ENCODE measurements at regions not wholly inside any gene's neighbourhood (a gene's known extent, or its start where the extent isn't known, plus 50 kb on each side); places are given as distances from the start of the nearest gene placed in this dataset.

- intact Hi-C loops (cut with micrococcal nuclease; ENCODE audit: unreplicated experiment) = no loop called here
- TF ChIP-seq, protein P1, sequence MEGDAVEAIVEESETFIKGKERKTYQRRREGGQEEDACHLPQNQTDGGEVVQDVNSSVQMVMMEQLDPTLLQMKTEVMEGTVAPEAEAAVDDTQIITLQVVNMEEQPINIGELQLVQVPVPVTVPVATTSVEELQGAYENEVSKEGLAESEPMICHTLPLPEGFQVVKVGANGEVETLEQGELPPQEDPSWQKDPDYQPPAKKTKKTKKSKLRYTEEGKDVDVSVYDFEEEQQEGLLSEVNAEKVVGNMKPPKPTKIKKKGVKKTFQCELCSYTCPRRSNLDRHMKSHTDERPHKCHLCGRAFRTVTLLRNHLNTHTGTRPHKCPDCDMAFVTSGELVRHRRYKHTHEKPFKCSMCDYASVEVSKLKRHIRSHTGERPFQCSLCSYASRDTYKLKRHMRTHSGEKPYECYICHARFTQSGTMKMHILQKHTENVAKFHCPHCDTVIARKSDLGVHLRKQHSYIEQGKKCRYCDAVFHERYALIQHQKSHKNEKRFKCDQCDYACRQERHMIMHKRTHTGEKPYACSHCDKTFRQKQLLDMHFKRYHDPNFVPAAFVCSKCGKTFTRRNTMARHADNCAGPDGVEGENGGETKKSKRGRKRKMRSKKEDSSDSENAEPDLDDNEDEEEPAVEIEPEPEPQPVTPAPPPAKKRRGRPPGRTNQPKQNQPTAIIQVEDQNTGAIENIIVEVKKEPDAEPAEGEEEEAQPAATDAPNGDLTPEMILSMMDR (conservative IDR thresholded peaks at IDR 0.05) = no peak
- TF ChIP-seq EZH2 (IDR thresholded peaks at IDR 0.05; ENCODE audit: low read depth) = no peak
- peaks cover 4% of the 10 kb centered on the region; the same call in 1 of the 2 replicates for H3K27me3 ChIP-seq (ENCODE audit: insufficient read depth, low read depth)
- no peaks in the 10 kb centered on the region for H3K4me1 ChIP-seq (replicated peaks; ENCODE audit: insufficient read depth)
- no peak overlapping the region for H3K4me2 ChIP-seq
- H3K9me2 ChIP-seq (ENCODE audit: insufficient read depth) = peaks cover 6% of the 10 kb centered on the region; the same call in 1 of the 2 replicates
- no peak overlapping the region for H3K27ac ChIP-seq
- no peak for DNase-seq
- no peaks in the 10 kb centered on the region for H3K9me3 ChIP-seq (ENCODE audit: insufficient read depth, low read depth)
- no peaks in the 10 kb centered on the region for H3K79me2 ChIP-seq (ENCODE audit: low read depth)
- H3F3A ChIP-seq (ENCODE audit: insufficient read depth, low read depth) = no peaks in the 10 kb centered on the region
- no TSS peak for BruUV-seq (replicated peaks)
- no peaks in the 10 kb centered on the region for H3K36me3 ChIP-seq (ENCODE audit: low read depth)
- CTCF ChIA-PET = no interaction called here
- POLR2A ChIA-PET (ENCODE audit: unreplicated experiment) = interaction anchor here (0.7 kb wide), 1 partner anchor 1289 kb away, joined by 6 read pairs; no protein-coding TSS in a partner anchor
- H2AFZ ChIP-seq = no peak overlapping the region
- H4K20me1 ChIP-seq (ENCODE audit: insufficient read depth) = no peaks in the 10 kb centered on the region
- no peak overlapping the region for H3K4me3 ChIP-seq
These were observed 433.8 kb upstream of the TOM1L1 start for GRCh38 chr17:54466875-54467274.

GRCh38 chr17:54482843-54483242 is 417.8 kb upstream of the TOM1L1 start:
- intact Hi-C loops (cut with micrococcal nuclease; ENCODE audit: unreplicated experiment) = no loop called here
- Histone ChIP-seq H3K4me1 (replicated peaks; ENCODE audit: insufficient read depth) (no peaks in the 10 kb centered on the region), H3K9me3 (ENCODE audit: insufficient read depth, low read depth) (no peaks in the 10 kb centered on the region), H3K27ac (no peak overlapping the region), H2AFZ (no peak overlapping the region), H3K4me2 (no peak overlapping the region), H3K9me2 (ENCODE audit: insufficient read depth) (no peaks in the 10 kb centered on the region), H3K36me3 (ENCODE audit: low read depth) (no peaks in the 10 kb centered on the region), H3K27me3 (ENCODE audit: insufficient read depth, low read depth) (no peaks in the 10 kb centered on the region), H3K4me3 (no peak overlapping the region), H4K20me1 (ENCODE audit: insufficient read depth) (no peaks in the 10 kb centered on the region), H3F3A (ENCODE audit: insufficient read depth, low read depth) (no peaks in the 10 kb centered on the region), H3K79me2 (ENCODE audit: low read depth) (no peaks in the 10 kb centered on the region)
- ChIA-PET CTCF (no interaction called here), POLR2A (ENCODE audit: unreplicated experiment) (no interaction called here)
- no peak for TF ChIP-seq EZH2 (IDR thresholded peaks at IDR 0.05; ENCODE audit: low read depth)
- TF ChIP-seq, protein P1 (conservative IDR thresholded peaks at IDR 0.05) = no peak
- BruUV-seq (replicated peaks) = no TSS peak
- no peak for DNase-seq

- Histone ChIP-seq H3K27me3 (ENCODE audit: insufficient read depth, low read depth) (0 out of 2 replicates have a peak, but pooled peaks cover 2% of the 10 kb centered on the region), H3K27ac (no peak overlapping the region), H4K20me1 (ENCODE audit: insufficient read depth) (no peaks in the 10 kb centered on the region), H3K9me3 (ENCODE audit: insufficient read depth, low read depth) (no peaks in the 10 kb centered on the region), H3K36me3 (ENCODE audit: low read depth) (no peaks in the 10 kb centered on the region), H3K9me2 (ENCODE audit: insufficient read depth) (no peaks in the 10 kb centered on the region), H3F3A (ENCODE audit: insufficient read depth, low read depth) (no peaks in the 10 kb centered on the region), H3K4me3 (no peak overlapping the region), H2AFZ (no peak overlapping the region), H3K4me1 (replicated peaks; ENCODE audit: insufficient read depth) (no peaks in the 10 kb centered on the region), H3K4me2 (no peak overlapping the region), H3K79me2 (ENCODE audit: low read depth) (no peaks in the 10 kb centered on the region)
- TF ChIP-seq, protein P1 (conservative IDR thresholded peaks at IDR 0.05) = no peak
- no peak for TF ChIP-seq EZH2 (IDR thresholded peaks at IDR 0.05; ENCODE audit: low read depth)
- BruUV-seq (replicated peaks) = no TSS peak
- no peak for DNase-seq
- ChIA-PET POLR2A (ENCODE audit: unreplicated experiment) (no interaction called here), CTCF (no interaction called here)
- intact Hi-C loops (cut with micrococcal nuclease; ENCODE audit: unreplicated experiment) = no loop called here
These were observed 407.0 kb upstream of the TOM1L1 start for GRCh38 chr17:54493691-54494090.
